CD4-positive, CD25-positive, alpha-beta regulatory T cell (primary cell): ENCODE measurements at regions not wholly inside any gene's neighbourhood (a gene's known extent, or its start where the extent isn't known, plus 50 kb on each side); places are given as distances from the start of the nearest gene placed in this dataset.

Source experiments
- ATAC-seq, 2 donors: fragments of 150-1000 bp; cut with Tn5 transposase; one replicate each; pipeline ENCODE4 v1.10.0; 2021; ENCODE audit warnings: low read depth in 2 of 2, moderate number of reproducible peaks in 2 of 2, moderate library complexity in 1 of 2
- DNase-seq, 3 donors: peaks; one replicate each; pipeline versions ENCODE4 v3.0.0 to v3.0.0-alpha.2; 2012 to 2022; ENCODE audit warnings: mixed read lengths in 1 of 3
- H3K27ac ChIP-seq: one replicate; pipeline ENCODE4 v1.7.0; 2013; ENCODE audit warnings: mild to moderate bottlenecking, low read length; ENCODE audit not compliant: insufficient read depth, poor library complexity, severe bottlenecking
- H3K27me3 ChIP-seq: one replicate; pipeline ENCODE4 v1.7.0; 2013; ENCODE audit warnings: low read length; ENCODE audit not compliant: control insufficient read depth, insufficient read depth
- H3K36me3 ChIP-seq: one replicate; pipeline ENCODE4 v1.7.0; 2013; ENCODE audit warnings: mild to moderate bottlenecking, low read length, moderate library complexity; ENCODE audit not compliant: control insufficient read depth, insufficient read depth
- H3K4me1 ChIP-seq: 2 replicates; pipeline ENCODE4 v1.7.0; 2013; ENCODE audit warnings: mild to moderate bottlenecking, low read length; ENCODE audit not compliant: insufficient read depth, control insufficient read depth, poor library complexity, severe bottlenecking
- H3K4me3 ChIP-seq: one replicate; pipeline ENCODE4 v1.7.0; 2013; ENCODE audit warnings: low read depth, mild to moderate bottlenecking, low read length, moderate library complexity
- H3K9me3 ChIP-seq, 2 experiments: 1 replicate in 1 of 2; 2 replicates in 1 of 2; pipeline ENCODE4 v1.7.0; 2013; ENCODE audit warnings: low read length in 2 of 2, mild to moderate bottlenecking in 1 of 2, moderate library complexity in 1 of 2; ENCODE audit not compliant: control insufficient read depth in 2 of 2
- H3K27ac Mint-ChIP-seq, 3 donors: one replicate each; pipeline ENCODE4 v1.8.0; 2020 to 2022; ENCODE audit warnings: mild to moderate bottlenecking in 3 of 3, mixed read lengths in 3 of 3, moderate library complexity in 2 of 3
- H3K27me3 Mint-ChIP-seq: one replicate; pipeline ENCODE4 v1.8.0; 2022; ENCODE audit warnings: mild to moderate bottlenecking, mixed read lengths
- H3K36me3 Mint-ChIP-seq: one replicate; pipeline ENCODE4 v1.8.0; 2020; ENCODE audit warnings: mixed read lengths
- H3K4me1 Mint-ChIP-seq, 4 donors: one replicate each; pipeline ENCODE4 v1.8.0; 2020 to 2022; ENCODE audit warnings: mixed read lengths in 4 of 4, mild to moderate bottlenecking in 1 of 4
- H3K4me3 Mint-ChIP-seq, 4 donors: one replicate each; pipeline ENCODE4 v1.8.0; 2020 to 2022; ENCODE audit warnings: mild to moderate bottlenecking in 4 of 4, mixed read lengths in 4 of 4, moderate library complexity in 3 of 4
- H3K9me3 Mint-ChIP-seq, 7 donors: one replicate each; pipeline ENCODE4 v1.8.0; 2020 to 2022; ENCODE audit warnings: mixed read lengths in 7 of 7, mild to moderate bottlenecking in 3 of 7, moderate library complexity in 2 of 7

DNA sequence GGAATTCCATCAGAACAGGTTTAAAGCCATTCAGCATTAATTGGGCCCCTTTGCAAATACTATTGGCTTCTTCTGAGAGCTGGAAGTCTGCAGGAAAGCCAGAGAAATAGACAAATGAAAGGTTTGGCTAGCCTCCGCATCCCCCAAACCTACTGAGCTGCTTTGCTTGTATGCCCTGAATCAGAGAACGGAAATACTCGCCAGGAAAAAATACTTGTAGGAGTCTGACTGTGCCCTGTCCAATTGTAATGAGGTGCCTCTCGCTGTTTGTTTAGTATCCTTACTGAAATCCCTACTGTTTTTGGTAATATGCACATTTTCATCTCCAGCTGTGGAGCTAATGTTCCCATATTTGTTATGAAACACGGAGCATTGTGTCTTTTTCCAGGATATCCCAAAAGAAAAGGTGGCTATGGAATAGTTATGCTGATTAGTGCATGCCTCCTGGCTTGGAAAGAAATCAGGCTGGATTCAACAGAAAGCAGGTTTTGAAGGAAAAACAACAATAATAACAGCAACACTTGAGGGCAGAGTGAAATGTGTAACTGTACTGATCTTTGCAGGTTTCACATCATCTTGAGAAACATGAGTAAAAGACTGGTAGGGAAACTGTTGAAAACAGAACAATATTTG, 50.7 kb upstream of the NLGN4X start:
- DNase-seq (no peak), ATAC-seq (no peak)
- H3K27me3 ChIP-seq = no peaks in the 10 kb centered on the region
- no peaks in the 10 kb centered on the region for H3K27me3 Mint-ChIP-seq
- no peaks in the 10 kb centered on the region for H3K36me3 Mint-ChIP-seq
- peaks cover 0 to 2% of the 10 kb centered on the region in 2 experiments for H3K9me3 ChIP-seq
- no peaks in the 10 kb centered on the region for H3K4me1 ChIP-seq
- no peak overlapping the region for H3K27ac ChIP-seq
- no peaks in the 10 kb centered on the region for H3K4me1 Mint-ChIP-seq
- no peak overlapping the region for H3K27ac Mint-ChIP-seq
- no peak overlapping the region for H3K4me3 ChIP-seq
- no peak overlapping the region for H3K4me3 Mint-ChIP-seq
- H3K36me3 ChIP-seq = no peaks in the 10 kb centered on the region
- peaks cover 0 to 12% (median 5%) of the 10 kb centered on the region in 7 donors for H3K9me3 Mint-ChIP-seq
